ENCODE measurements at regions not wholly inside any gene's neighbourhood (a gene's known extent, or its start where the extent isn't known, plus 50 kb on each side); places are given as distances from the start of the nearest gene placed in this dataset.

DNA sequence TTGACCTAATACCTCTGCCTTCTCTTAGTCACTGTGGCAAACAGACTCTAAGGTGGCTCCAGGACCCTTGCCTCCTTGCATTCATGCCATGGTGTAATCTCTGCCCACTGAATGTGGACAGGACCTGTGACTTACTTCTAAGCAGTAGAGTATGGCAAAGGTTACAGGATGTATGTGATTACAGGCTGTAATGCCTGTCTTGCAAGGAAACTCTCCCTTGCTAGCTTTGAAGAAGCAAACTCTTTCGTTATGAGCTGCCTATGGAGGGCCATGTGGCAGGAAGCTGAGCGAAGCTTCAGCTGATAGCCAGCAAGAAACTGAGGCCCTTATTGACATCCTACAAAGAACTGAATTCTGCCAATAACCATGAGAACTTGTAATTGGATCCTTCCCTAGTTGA, 103.3 kb upstream of the HMHB1 start:
- H3K23ac ChIP-seq (ENCODE audit: insufficient read length): no peak overlapping the region
- H3K79me2 ChIP-seq (ENCODE audit: control insufficient read depth in 1 of 2, insufficient read depth in 2 of 2, low read length in 2 of 2): no peaks in the 10 kb centered on the region
- no peak overlapping the region for H2BK12ac ChIP-seq (ENCODE audit: low read depth, low read length)
- no peak overlapping the region for H3K27ac ChIP-seq (ENCODE audit: low read depth, low read length)
- DNase-seq (ENCODE audit: low read depth in 1 of 2, low spot score in 2 of 2) (no peak), FAIRE-seq (no peak)
- no peaks in the 10 kb centered on the region for H3K4me1 ChIP-seq (replicated peaks in 1 of 4; ENCODE audit: control insufficient read depth in 3 of 4, insufficient read depth in 4 of 4, low read length in 3 of 4)
- no peak overlapping the region for H2BK120ac ChIP-seq (replicated peaks; ENCODE audit: low read depth, low read length)
- no peak overlapping the region for H3K4me3 ChIP-seq (ENCODE audit: extremely low read depth in 1 of 4, insufficient read depth in 2 of 4, low read depth in 3 of 4, low read length in 4 of 4)
- H4K91ac ChIP-seq (replicated peaks; ENCODE audit: insufficient read length, low read length): no peak overlapping the region
- no peak overlapping the region for H2AK5ac ChIP-seq (ENCODE audit: low read depth, low read length)
- H3K14ac ChIP-seq (ENCODE audit: insufficient read length): no peak overlapping the region
- no peaks in the 10 kb centered on the region for H3K9me3 ChIP-seq (ENCODE audit: insufficient read depth in 2 of 2, low read depth in 1 of 2, low read length in 1 of 2)
- no peak overlapping the region for H2BK5ac ChIP-seq (ENCODE audit: low read depth, low read length)
- ChIA-PET CTCF (ENCODE audit: partially characterized antibody) (interaction anchor here (1.0 to 1.3 kb wide), 3 partner anchors 10 to 139 kb away, joined by 3 read pairs; no protein-coding TSS in a partner anchor), POLR2A (ENCODE audit: partially characterized antibody) (interaction anchor here (1.2 kb wide), 1 partner anchor 17 kb away, joined by 4 read pairs; no protein-coding TSS in a partner anchor)
- H3K9ac ChIP-seq (replicated peaks in 1 of 4; ENCODE audit: extremely low read depth in 1 of 4, low read depth in 3 of 4, low read length in 3 of 4): no peak overlapping the region
- H3K27me3 ChIP-seq (replicated peaks in 1 of 4; ENCODE audit: control insufficient read depth in 3 of 4, extremely low read depth in 1 of 4, insufficient read depth in 3 of 4, low read length in 3 of 4): no peaks in the 10 kb centered on the region
- H4K5ac ChIP-seq (ENCODE audit: insufficient read length, low read depth, low read length): no peak overlapping the region
- no peaks in the 10 kb centered on the region for H4K20me1 ChIP-seq (replicated peaks in 1 of 2; ENCODE audit: control insufficient read depth in 1 of 2, insufficient read depth in 2 of 2, low read length in 2 of 2)
- H2BK15ac ChIP-seq (ENCODE audit: low read length): no peak overlapping the region
- H3K56ac ChIP-seq (replicated peaks; ENCODE audit: insufficient read length, low read depth, low read length): no peak overlapping the region
- H3K79me1 ChIP-seq (ENCODE audit: low read depth, low read length): no peaks in the 10 kb centered on the region
- no peak overlapping the region for H2BK20ac ChIP-seq (ENCODE audit: low read length)
- no peaks in the 10 kb centered on the region for H3K23me2 ChIP-seq (ENCODE audit: low read depth, low read length)
- no peak overlapping the region for H3K4ac ChIP-seq (replicated peaks; ENCODE audit: insufficient read length, low read depth, low read length)
- 88% methylated on average over 2 of the region's 2 CpGs; no CpG with 5 or more reads in 1 of the 2 experiments for WGBS, 2 experiments (ENCODE audit: extremely low coverage in 1 of 2, insufficient coverage in 1 of 2, insufficient read length in 1 of 2, insufficient replicate concordance in 2 of 2, low coverage in 1 of 2, low lambda C conversion rate in 2 of 2, missing lambda C conversion rate in 1 of 2)
- no peak overlapping the region for H3K18ac ChIP-seq (ENCODE audit: extremely low read depth, low read length)
- H3K4me2 ChIP-seq (ENCODE audit: insufficient read depth in 1 of 2, low read depth in 2 of 2, low read length in 2 of 2): no peak overlapping the region
- H3K36me3 ChIP-seq (ENCODE audit: control insufficient read depth in 2 of 4, insufficient read depth in 4 of 4, low read length in 3 of 4): no peaks in the 10 kb centered on the region
- no peak overlapping the region; the same call in 1 of the 2 replicates for H2AFZ ChIP-seq (ENCODE audit: low read length)
- no peak overlapping the region for H4K8ac ChIP-seq (ENCODE audit: extremely low read depth, insufficient read depth, low read length)
- TF ChIP-seq, protein P1, sequence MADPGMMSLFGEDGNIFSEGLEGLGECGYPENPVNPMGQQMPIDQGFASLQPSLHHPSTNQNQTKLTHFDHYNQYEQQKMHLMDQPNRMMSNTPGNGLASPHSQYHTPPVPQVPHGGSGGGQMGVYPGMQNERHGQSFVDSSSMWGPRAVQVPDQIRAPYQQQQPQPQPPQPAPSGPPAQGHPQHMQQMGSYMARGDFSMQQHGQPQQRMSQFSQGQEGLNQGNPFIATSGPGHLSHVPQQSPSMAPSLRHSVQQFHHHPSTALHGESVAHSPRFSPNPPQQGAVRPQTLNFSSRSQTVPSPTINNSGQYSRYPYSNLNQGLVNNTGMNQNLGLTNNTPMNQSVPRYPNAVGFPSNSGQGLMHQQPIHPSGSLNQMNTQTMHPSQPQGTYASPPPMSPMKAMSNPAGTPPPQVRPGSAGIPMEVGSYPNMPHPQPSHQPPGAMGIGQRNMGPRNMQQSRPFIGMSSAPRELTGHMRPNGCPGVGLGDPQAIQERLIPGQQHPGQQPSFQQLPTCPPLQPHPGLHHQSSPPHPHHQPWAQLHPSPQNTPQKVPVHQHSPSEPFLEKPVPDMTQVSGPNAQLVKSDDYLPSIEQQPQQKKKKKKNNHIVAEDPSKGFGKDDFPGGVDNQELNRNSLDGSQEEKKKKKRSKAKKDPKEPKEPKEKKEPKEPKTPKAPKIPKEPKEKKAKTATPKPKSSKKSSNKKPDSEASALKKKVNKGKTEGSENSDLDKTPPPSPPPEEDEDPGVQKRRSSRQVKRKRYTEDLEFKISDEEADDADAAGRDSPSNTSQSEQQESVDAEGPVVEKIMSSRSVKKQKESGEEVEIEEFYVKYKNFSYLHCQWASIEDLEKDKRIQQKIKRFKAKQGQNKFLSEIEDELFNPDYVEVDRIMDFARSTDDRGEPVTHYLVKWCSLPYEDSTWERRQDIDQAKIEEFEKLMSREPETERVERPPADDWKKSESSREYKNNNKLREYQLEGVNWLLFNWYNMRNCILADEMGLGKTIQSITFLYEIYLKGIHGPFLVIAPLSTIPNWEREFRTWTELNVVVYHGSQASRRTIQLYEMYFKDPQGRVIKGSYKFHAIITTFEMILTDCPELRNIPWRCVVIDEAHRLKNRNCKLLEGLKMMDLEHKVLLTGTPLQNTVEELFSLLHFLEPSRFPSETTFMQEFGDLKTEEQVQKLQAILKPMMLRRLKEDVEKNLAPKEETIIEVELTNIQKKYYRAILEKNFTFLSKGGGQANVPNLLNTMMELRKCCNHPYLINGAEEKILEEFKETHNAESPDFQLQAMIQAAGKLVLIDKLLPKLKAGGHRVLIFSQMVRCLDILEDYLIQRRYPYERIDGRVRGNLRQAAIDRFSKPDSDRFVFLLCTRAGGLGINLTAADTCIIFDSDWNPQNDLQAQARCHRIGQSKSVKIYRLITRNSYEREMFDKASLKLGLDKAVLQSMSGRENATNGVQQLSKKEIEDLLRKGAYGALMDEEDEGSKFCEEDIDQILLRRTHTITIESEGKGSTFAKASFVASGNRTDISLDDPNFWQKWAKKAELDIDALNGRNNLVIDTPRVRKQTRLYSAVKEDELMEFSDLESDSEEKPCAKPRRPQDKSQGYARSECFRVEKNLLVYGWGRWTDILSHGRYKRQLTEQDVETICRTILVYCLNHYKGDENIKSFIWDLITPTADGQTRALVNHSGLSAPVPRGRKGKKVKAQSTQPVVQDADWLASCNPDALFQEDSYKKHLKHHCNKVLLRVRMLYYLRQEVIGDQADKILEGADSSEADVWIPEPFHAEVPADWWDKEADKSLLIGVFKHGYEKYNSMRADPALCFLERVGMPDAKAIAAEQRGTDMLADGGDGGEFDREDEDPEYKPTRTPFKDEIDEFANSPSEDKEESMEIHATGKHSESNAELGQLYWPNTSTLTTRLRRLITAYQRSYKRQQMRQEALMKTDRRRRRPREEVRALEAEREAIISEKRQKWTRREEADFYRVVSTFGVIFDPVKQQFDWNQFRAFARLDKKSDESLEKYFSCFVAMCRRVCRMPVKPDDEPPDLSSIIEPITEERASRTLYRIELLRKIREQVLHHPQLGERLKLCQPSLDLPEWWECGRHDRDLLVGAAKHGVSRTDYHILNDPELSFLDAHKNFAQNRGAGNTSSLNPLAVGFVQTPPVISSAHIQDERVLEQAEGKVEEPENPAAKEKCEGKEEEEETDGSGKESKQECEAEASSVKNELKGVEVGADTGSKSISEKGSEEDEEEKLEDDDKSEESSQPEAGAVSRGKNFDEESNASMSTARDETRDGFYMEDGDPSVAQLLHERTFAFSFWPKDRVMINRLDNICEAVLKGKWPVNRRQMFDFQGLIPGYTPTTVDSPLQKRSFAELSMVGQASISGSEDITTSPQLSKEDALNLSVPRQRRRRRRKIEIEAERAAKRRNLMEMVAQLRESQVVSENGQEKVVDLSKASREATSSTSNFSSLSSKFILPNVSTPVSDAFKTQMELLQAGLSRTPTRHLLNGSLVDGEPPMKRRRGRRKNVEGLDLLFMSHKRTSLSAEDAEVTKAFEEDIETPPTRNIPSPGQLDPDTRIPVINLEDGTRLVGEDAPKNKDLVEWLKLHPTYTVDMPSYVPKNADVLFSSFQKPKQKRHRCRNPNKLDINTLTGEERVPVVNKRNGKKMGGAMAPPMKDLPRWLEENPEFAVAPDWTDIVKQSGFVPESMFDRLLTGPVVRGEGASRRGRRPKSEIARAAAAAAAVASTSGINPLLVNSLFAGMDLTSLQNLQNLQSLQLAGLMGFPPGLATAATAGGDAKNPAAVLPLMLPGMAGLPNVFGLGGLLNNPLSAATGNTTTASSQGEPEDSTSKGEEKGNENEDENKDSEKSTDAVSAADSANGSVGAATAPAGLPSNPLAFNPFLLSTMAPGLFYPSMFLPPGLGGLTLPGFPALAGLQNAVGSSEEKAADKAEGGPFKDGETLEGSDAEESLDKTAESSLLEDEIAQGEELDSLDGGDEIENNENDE (IDR thresholded peaks at IDR 0.05; ENCODE audit: insufficient replicate concordance, low read length): no peak
